ENCODE measurements at regions not wholly inside any gene's neighbourhood (a gene's known extent, or its start where the extent isn't known, plus 50 kb on each side); places are given as distances from the start of the nearest gene placed in this dataset.
"Not testable (repeated sequence)": the region's sequence is repeated elsewhere in the genome, so short reads cannot be mapped to it uniquely, and the experiment has no call there.

DNA sequence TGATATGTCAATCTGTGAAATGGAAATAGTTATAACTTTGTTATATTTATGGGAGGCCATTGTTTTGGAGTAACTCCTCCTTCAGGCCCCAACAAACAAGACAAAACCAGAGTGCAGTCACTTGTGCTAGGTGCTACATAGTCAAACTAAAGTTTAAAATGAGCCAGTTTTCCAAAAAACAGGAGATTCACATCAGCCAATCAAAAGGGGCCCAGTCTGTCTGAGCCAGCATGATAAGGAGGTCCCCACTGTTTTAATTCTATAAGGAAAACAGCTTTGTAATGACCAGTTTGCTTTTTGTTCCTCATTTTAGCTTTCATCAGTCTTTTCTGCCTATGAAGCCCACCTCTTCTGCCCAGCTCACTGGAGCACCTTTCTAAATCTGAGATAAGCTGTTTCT, 94.7 kb upstream of the SLC7A14 start:
- intact Hi-C loops (cut with DNase I) = no loop called here
- no peak overlapping the region for H3K27ac ChIP-seq
- H3K4me3 ChIP-seq = no peak overlapping the region
- ATAC-seq = no peak
- H3K9me3 ChIP-seq = no peaks in the 10 kb centered on the region
- TF ChIP-seq, protein P1, sequence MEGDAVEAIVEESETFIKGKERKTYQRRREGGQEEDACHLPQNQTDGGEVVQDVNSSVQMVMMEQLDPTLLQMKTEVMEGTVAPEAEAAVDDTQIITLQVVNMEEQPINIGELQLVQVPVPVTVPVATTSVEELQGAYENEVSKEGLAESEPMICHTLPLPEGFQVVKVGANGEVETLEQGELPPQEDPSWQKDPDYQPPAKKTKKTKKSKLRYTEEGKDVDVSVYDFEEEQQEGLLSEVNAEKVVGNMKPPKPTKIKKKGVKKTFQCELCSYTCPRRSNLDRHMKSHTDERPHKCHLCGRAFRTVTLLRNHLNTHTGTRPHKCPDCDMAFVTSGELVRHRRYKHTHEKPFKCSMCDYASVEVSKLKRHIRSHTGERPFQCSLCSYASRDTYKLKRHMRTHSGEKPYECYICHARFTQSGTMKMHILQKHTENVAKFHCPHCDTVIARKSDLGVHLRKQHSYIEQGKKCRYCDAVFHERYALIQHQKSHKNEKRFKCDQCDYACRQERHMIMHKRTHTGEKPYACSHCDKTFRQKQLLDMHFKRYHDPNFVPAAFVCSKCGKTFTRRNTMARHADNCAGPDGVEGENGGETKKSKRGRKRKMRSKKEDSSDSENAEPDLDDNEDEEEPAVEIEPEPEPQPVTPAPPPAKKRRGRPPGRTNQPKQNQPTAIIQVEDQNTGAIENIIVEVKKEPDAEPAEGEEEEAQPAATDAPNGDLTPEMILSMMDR (IDR thresholded peaks at IDR 0.05) = no peak
- H3K36me3 ChIP-seq = no peaks in the 10 kb centered on the region
- no peaks in the 10 kb centered on the region for H3K4me1 ChIP-seq
- H3K27me3 ChIP-seq = no peaks in the 10 kb centered on the region
- DNase-seq = no peak

DNA sequence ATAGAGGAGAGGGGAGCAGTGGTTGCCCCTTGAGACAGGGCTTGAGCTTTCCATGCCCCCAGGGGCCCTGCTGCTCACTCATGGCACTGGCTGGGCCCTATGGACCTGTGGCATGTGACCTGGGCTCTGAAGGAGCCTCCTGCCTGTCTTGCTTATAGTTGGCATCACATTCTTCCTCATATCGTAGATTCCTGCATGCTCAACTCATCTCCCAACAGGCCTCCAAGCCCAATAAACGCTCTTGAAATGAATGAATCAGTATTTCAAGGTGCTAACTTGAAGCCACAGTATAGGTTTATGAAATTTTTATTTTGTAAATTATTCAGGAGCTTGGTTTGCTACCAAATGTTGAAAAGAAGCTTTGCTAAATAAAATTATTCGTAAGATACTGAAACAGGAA, 93.3 kb upstream of the SLC7A14 start:
- no peaks in the 10 kb centered on the region for H3K9me3 ChIP-seq
- H3K36me3 ChIP-seq = no peaks in the 10 kb centered on the region
- no peak for DNase-seq
- H3K27me3 ChIP-seq = no peaks in the 10 kb centered on the region
- ATAC-seq = no peak
- H3K4me3 ChIP-seq = no peak overlapping the region
- no peaks in the 10 kb centered on the region for H3K4me1 ChIP-seq
- TF ChIP-seq, protein P1 (IDR thresholded peaks at IDR 0.05) = no peak
- intact Hi-C loops (cut with DNase I) = no loop called here
- H3K27ac ChIP-seq = no peak overlapping the region

DNA sequence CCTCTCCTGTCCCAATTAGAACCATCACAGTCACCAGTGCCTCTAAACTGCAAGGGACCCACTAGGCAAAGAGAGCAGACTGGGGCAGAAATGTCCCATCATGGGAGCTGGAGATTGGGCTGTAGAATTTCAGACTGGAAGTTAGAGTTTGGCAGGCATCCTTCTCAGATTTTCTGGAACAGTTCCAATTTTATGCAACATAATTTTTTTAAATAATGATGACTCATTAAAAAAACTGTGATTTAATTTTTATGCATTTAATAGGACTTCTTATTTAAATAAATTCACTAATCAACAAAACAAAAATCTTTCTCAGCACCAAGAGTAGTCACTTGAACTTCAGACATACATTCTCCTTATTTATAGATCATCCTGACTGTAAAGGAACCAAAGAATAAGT, 84.6 kb upstream of the SLC7A14 start:
- Histone ChIP-seq H3K27ac (no peak overlapping the region), H3K27me3 (no peaks in the 10 kb centered on the region), H3K9me3 (no peaks in the 10 kb centered on the region), H3K4me1 (no peaks in the 10 kb centered on the region), H3K4me3 (no peak overlapping the region), H3K36me3 (no peaks in the 10 kb centered on the region)
- intact Hi-C loops (cut with DNase I) = no loop called here
- TF ChIP-seq, protein P1 (IDR thresholded peaks at IDR 0.05) = no peak
- DNase-seq = no peak
- ATAC-seq = no peak

DNA sequence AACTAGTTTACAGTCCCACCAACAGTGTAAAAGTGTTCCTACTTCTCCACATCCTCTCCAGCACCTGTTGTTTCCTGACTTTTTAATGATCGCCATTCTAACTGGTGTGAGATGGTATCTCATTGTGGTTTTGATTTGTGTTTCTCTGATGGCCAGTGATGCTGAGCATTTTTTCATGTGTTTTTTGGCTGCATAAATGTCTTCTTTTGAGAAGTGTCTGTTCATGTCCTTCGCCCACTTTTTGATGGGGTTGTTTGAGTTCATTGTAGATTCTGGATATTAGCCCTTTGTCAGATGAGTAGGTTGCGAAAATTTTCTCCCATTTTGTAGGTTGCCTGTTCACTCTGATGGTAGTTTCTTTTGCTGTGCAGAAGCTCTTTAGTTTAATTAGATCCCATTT, 77.1 kb upstream of the SLC7A14 start:
- H3K4me1 ChIP-seq; H3K9me3 ChIP-seq; H3K27me3 ChIP-seq; ATAC-seq; H3K27ac ChIP-seq; H3K36me3 ChIP-seq; H3K4me3 ChIP-seq; intact Hi-C loops (cut with DNase I); DNase-seq: not testable (repeated sequence)

DNA sequence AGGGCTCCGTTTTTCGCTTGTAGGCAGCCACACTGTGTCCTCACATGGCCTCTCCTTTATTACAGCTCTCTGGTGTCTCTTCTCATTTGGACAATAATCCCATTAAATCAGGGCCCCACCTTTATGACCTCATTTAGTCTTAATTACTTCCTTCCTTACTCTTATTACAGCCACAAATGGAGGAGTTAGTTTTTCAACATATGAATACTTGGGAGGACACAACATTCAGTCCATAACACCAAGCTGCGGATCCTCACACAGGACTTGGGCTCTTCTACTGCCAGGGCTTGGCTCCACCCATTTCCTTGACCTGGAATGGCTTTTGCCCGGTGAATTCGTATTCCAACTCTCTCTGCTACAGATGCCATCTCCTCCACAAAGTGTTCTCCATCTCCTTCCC, 74.3 kb upstream of the SLC7A14 start:
- Histone ChIP-seq H3K4me3 (no peak overlapping the region), H3K4me1 (no peaks in the 10 kb centered on the region), H3K36me3 (no peaks in the 10 kb centered on the region), H3K27me3 (no peaks in the 10 kb centered on the region), H3K9me3 (no peaks in the 10 kb centered on the region), H3K27ac (no peak overlapping the region)
- TF ChIP-seq, protein P1 (IDR thresholded peaks at IDR 0.05) = no peak
- DNase-seq = no peak
- no peak for ATAC-seq
- intact Hi-C loops (cut with DNase I) = no loop called here

DNA sequence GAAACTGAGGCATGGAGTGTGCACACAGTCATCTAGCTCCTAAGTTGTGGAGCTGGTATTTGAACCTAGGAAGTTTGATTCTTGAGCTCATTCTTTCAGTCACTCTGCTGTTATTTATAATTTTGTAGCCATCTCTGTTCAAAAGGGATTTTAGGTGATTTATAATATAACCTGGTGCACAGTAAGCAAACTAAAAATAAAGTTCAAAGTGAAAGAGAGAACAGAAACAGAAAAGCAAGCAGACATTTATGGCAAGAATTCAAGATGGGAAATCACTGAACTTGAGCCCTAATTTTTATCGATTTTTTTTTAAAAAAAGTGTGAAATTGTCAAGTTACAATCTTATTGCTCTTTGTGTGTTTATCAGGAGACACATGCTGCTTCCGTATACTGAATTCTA, 71.4 kb upstream of the SLC7A14 start:
- Histone ChIP-seq H3K4me1 (no peaks in the 10 kb centered on the region), H3K36me3 (no peaks in the 10 kb centered on the region), H3K9me3 (no peaks in the 10 kb centered on the region), H3K27me3 (no peaks in the 10 kb centered on the region), H3K4me3 (no peak overlapping the region), H3K27ac (no peak overlapping the region)
- TF ChIP-seq, protein P1 (IDR thresholded peaks at IDR 0.05) = no peak
- no peak for ATAC-seq
- intact Hi-C loops (cut with DNase I) = no loop called here
- DNase-seq = no peak

Data from left lung (tissue), 4 donors.